Stimulated activated CD4-positive, alpha-beta T cell treated with anti-CD3 and anti-CD28 coated beads, Interleukin-2, amount 100 ng/mL, for 48 hours (primary cell): ENCODE measurements at regions not wholly inside any gene's neighbourhood (a gene's known extent, or its start where the extent isn't known, plus 50 kb on each side); places are given as distances from the start of the nearest gene placed in this dataset.
A peak's percentile ranks its signal among the peaks of the same experiment; 100 is the strongest.

Experiments
- DNase-seq, 2 donors: peaks; one replicate each; pipeline ENCODE4 v3.0.0-alpha.2; 2020

DNA sequence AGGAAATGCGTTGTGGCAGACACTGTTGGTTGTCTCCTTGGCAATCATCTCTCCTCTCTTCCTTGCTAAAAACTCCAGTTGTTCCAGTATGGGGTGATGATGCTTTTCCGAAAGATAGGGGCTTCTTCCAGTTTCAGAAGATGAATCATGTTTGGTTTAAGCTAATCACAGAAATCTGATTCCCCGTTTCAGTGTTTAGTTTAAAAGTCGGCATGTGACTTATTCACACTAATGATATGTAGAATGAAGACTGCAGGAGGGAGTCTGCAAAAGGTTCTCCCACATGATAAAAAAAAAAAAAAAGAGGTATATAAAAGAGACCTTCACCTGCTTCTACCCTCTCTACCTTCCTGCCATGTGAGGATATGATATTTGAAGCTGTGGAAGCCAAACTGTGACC is 239.0 kb upstream of the SIX2 start:
- DNase-seq = no peak

DNA sequence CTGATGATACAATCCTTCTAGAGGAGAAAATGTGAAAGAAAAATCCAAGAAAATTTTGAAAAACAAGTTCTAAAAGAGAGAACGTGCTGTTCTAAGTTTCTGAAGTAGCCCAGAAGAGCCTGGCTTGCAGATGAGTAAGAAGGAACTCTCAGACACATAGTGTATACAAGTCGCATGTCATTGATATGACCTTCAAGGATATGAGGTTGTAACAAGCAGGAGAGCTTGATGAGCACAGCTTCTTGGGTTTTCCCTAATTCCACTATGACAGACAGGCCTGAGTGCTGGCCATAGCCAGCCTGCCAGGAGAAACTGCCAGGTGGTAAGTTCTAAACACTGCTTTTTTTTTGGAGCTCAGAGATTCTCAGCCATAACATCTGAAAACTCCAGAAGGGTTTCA is 235.7 kb upstream of the SIX2 start:
- no peak for DNase-seq

DNA sequence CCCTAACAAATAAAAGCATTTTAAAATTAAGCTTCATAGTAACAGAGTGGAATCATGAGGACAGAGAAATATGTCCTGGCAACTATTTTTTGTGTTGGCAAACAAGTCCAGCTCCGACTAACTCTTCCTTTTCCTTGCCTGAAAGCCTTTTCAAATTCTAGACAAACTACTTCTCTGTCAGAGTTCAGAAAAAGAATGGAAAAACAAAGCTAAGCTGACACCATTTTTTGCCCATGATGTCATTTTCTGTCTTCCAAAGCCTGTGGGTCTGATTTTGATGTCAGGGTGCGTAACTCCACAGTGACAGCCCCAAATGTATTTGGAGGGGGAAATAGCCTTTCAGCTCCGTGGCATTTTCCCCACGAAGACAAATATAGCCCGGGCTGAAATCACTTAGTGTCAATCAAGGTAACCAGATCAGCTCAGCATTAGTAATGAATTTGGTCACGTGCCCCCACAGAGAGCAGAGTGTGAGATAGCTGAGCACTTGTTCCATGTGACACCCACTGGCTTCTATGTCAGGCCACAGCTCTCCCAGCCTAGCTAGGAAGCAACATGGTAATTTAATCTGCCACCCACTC is 233.0 kb upstream of the SIX2 start:
- DNase-seq = no peak

DNA sequence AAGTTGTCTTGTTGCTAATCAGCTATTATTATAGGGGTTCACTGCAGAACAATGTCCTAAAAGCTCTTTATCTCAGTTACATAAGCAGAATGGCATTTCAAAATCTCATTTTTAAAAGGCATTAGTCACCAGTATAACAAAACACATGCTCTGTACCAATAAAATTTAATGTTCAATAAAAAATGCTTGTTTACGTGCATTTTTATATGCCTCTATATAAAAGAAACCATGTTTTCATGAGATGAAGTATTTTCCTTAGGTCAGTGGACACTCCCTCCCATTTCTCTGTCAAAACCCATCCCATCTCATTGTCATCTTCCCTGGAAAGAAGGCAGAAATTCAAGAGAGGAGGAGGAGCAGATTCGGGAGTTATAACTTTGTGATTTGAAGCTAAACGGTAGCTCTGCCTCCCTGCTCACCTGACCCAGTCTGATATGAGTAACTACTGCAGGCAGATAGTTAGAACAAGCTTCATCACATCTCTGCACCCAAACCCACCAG is 231.9 kb upstream of the SIX2 start:
- no peak for DNase-seq

DNA sequence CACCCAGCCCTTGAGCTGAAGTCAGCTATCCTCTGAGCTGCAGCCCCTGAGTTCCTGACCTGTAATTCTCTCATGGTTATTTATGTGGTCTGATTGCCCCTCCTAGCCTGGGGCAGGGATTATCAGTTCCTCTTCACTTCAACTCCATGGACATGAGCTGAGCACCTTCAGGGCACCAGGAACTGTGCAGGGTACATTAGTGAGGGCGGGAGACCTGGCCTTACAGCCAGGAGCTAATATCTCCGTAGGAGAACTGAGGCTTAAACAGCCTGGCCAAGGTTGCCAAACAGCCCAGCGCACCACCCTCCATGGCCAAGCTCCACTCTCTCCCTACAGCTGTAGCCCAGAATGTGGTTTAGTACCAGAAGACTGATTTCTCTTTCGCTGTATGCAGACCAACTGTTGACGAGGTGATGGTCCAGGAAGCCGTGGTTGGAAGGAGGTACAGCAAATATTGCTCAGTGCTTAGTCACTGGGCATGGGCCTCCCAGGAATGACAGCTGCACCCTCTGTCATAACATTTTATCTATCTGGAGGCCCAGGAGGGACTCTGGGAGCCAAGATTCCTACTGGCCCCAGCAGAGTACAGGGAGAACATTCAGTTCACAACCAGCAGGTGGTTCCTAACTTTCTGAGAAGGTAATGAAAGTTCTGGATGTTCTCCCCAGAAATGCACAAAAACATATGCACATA is 228.7 kb upstream of the SIX2 start:
- peak in 1 of 2 donors; percentile 5 for DNase-seq

DNA sequence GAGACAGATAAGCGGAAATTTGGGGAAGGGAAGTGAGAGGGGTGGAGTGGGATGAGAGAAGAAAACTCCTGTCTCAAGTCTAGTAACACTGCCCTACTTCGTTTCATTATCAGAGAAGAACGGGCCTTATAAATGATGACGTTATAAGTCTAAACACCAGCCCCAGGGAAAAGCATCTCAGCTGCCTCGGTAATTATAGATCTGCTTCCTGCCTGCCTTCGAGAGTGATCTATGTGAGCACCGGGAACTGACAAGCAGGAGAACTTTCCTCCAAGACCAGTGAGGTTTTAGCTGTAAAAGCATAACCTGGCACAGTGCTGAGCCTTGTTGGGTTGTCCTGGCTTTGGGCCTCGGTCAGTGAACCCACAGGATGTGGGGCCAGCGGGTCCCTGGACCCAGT is 227.9 kb upstream of the SIX2 start:
- DNase-seq = no peak

DNA sequence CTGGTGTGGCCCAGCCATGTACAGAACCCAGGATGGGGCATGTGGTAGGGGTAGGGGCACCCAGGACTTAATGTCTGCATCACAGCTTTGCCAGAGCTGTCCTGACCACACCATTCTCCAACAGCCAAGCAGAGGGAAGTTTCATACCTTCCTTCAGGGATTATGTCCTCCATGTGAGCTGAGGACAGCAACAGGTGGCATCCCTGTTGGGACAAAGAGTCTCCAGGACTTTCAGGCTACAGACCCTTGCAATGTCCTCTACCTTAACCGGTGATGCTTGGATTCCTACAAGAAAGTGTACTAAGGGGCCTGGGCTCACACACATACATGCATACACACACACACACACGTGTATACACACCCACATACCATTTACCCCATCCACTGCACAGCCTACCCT is 227.0 kb upstream of the SIX2 start:
- no peak for DNase-seq

DNA sequence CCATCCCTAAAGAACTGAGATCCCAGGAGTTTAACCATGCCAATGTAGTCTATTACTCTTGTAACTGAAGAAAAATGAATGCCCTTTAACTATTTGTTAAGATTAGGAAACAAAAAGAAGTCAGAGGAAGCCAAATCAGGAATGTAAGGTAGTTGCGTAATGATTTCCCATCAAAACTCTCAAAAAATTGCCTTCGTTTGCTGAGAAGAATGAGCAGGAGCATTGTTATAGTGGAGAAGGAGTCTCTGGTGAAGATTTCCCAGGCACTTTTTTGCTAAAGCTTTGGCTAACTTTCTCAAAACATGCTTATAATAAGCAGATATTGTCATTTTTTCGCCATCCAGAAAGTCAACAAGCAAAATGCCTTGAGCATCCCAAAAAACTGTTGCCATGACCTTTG is 224.0 kb upstream of the SIX2 start:
- no peak for DNase-seq

DNA sequence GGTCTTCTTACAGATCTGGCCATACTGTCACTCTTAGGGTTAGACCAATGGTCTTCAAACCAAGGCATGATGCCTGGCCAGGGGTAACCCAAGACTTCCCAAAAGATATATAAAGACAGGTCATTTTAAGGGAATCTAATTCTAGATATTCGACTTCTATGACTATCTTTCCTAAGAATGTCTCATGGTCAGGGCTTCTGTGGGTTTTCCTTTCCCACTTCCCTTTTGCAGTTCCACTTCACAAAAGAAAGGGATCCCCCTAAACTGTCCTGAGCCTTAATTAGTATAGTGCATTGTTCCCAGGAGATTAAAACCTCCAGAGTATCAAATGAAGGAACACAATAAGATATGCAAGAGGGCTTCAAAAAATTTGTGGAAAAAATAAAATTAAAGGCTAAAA is 223.6 kb upstream of the SIX2 start:
- DNase-seq = no peak

DNA sequence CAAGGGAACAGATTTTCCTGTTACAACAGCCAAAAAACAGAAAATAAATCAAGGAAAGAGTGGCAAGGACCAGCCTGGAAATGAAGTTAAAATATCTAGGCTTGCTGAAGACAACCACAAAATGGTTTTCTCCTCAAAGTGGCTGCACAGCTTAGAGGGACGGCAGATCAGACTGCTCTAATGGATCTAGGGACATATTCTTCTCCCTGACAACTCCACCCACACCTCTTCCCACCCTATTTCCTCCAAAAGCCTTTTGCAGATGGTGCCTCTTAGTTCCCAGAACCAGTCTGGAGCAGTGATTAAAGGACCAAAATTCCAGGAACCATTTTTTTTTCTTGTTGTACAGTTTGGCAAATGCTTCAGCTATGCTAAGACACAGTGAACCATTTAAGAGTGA is 220.2 kb upstream of the SIX2 start:
- no peak for DNase-seq

DNA sequence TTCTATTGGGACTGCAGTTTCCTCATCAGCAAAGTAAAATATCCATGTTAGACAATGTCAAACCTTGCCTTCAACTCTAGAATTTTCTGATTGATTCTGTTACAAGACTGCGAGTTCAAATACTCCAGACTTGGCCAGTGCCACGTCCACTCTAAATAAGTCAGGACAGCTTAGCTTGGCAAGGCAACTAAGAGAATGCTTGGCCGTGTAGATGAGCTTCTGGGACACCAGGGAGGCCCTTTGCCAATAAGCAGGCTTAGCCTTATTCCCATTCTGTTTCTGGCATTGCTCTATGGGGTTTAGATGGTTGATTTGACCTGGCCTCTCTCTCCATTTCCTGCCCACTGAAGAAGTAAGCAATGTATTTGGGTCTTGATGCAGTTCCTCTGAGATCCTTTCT is 218.1 kb upstream of the SIX2 start:
- DNase-seq = no peak

DNA sequence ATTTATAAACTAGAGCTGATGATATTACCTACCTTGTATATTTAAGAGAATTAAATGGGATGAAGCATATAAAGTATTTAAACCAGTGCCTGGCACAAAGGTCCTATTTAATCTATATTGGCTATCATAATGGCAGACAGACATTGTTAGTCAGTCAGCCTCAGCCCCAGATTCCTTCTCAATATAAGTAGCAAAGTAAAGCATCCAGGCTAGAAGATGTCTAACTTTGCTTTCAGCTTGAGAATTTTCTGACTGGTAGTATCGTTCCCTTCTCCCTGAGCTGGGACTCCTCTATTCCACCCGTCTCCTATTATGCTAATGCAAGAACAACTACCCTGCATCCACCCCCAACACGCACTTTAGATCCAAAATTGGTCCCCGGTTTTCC is 215.7 kb upstream of the SIX2 start:
- no peak for DNase-seq

DNA sequence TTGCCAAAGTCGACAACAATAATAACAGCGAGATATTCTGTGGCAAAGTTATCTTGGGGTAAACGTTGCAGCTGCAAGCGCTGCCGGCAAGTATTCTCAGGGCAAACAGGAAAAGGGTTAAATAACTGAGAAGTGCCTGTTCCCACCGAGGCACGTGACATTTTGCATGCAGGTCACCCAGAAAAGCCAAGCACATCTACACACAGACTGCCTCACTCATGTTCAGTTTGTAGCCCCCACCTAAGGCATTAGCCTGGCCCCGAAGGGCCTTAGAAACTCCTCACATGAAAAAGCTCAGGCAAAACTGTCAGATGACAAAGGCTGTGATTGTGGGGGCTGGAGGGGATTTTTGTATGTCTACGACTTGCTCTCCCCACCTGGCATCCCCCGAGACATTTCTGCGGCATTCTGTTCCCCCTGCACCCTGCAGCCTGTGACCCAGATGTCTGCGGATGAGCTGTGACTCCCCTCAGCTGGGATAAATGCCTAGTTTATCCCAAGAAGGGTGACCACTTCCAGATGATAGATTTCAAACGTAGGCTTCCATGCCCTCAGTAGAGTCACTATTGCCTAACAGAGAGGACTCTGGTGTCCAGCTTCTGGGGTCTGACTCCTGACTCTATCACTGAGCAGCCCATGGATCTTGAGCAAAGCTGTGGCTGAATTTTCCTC is 215.2 kb upstream of the SIX2 start:
- DNase-seq = no peak

DNA sequence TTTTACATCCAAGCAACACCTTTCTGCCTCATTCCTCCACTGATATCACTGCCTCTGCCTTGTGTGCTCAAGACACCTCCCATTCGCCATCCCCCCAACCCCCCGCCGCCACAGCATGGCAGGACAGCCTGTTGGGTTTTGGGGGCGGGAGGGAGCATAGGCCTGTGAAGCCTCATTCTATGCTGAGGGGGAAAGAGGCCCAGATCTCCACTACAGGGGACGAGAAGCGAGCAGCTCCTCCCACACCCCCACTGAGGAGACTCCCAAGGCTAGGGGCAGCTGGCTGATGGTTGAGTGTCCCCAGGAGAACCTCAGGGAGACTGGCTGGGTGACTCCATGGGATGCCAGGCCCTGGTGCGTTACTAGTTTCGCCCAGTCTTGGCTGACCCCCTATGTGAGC is 214.3 kb upstream of the SIX2 start:
- DNase-seq = no peak

DNA sequence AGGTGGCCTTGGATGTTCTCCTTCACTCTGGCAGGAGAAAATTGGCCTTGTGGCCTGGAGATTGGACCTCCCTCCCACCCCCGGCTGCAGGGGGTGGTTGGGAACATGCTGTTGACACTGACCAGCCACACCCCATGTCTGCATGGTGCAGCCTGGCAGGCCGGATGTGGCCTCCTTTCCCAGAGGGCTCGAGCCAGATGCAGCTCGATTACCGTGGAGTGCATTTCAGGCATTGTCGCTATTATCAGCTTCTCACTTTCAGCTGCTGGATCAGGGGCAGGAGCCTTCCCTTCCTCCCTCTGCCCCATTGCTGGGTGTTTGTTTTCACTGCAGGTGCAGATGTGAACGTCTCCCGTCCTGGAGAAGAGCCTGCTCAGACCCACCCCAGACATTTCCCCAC is 211.0 kb upstream of the SIX2 start:
- no peak for DNase-seq

DNA sequence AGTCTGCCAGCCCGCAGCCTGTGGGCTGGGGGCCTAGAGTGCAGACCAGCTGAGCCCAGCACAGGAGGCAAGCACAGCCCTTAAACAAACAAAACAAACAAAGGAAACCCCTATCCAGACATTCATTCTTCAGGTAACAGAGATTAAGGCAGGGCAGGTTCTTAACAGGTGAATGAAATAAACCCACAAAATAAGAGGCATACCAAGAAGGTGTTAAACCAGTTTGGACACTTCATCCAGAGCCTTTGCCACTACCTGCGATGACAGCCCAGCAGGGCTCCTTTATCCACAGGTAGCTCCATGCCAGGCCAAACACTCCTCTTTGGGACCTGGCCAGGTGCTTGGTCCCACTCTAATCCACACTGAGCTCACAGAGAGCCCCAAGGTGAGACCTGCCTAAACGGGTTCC is 209.7 kb upstream of the SIX2 start:
- no peak for DNase-seq

DNA sequence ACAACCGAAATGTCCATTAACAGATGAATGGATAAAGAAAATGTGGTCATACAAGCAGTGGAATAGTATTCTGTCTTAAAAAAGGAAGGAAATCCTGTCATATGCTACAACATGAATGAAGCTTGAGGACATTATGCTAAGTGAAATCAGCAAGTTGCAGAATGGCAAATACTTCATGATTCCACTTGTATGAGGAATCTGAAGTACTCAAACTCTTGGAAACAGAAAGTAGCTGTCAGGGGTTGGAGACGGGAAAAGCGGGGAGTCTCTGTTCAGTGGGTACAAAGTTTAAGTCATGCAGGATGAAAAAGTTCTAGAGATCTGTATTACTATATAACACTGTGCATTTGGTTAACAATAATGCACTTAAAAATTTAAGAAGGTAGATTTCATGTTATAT is 209.0 kb upstream of the SIX2 start:
- no peak for DNase-seq

DNA sequence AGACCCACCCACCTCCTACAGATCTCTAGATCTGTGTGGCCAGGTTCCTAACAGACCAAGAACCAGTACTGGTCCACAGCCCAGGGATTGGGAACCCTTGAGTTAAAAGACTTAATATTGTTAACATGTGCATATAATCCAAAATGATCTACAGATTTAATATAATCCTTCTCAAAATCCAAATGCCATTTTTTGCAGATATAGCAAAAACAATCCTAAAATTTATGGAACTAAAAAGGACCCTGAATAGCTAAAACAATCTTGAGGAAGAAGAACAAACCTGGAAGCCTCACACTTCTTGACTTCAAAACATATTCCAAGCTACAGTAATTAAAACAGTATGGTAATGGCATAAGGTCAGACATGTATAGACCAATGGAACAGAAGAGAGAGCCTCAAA is 206.9 kb upstream of the SIX2 start:
- no peak for DNase-seq

DNA sequence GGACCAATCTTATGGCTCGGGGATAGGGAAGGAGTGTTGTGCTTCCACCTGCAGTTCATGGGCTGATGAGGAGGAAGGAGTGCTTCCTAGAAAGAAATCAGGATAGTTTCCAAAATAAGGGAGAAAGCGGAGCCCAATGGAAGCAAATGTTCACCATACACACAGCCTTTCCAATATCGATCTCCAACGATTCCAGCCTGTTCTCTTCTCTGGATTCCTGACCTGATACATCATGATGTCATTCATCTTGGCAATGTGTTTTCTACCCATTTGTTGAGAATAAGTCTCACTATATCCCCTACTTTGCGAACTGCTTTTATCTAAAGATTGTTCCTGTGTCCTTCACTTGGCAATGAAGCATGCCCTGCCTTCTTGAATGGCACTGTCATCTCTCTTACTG is 205.3 kb upstream of the SIX2 start:
- no peak for DNase-seq

DNA sequence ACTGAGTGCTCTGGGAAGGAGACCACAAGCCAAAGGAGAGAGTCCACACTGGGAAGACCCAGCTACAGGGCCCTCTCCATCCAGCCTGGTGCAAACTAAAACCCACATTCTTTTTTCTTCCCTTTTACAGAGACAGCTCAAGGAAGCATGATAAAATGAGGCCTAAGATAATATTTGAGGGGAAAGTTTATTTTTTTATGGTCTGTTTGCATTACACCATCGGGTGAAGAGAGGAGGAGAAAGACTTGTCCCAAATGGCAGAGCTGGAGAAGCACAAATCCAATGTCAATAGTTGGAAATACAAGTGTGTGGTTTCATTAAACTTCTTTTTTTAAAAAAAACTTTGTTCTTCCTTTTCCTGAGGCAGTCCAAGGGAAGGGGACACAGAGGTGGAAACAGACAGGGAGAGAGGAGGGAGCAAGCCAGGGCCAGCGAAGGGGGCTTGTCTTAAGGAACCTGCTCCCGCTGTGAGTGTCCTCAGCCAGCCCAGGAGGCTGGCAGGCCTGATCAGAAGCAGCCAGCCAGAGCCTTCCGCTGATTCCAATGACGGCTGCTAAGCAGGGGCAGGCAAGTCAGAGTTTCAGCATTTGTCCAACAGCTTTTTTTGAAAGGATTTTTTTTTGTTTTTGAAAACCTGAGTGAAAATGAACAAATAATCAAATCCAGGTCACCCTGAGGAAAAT is 203.8 kb upstream of the SIX2 start:
- no peak for DNase-seq

DNA sequence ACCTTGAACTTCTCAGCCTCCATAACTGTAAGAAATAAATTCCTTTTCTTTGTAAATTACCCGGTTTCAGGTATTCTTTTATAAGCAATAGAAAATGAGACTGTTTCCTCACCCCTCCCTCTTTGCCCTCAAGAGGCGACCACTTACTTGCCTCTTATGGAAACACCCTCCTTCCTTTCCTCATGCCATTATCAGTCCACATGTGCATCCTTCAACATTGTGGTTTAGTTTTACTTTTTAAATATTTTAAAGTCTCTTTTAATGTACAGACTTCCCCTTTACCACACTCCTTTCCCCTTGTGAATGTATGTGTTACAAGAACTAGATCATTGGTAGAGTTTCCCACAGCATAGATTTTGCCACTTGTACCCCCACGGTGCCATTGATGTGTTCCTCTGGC is 202.4 kb upstream of the SIX2 start:
- no peak for DNase-seq

DNA sequence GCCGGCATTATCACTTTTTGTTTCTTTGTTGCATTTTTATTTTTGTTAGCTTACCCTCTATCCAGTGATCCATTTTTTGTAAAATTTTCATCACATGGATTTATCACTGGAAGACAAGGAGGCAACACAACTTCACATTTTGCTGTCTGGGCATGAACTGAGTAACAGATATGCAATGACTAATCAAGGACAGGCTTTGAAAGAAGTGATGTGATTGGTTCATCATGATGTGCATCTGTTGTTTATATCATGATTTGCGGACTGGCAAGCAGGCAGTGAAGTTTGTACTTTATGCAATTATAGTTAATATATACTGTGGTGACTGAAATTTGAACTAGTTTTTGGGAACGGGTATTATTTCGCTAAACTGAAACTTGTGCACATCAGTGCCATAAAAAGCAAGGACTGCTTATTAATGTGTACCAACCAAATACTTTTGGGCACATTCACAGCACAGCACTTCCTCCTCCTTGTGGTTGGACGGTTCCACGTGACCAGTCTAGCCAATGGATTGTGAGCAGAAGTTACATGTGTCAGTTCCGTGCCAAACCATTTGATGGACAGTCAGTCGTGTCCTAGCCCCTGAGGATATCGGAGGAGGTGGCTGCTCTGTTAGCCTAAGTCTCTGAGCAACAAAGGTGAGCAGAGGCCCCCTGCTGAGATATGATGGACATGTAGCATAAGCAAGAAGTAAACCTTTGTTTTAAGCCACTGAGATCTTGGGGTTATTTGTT is 201.4 kb upstream of the SIX2 start:
- no peak for DNase-seq

DNA sequence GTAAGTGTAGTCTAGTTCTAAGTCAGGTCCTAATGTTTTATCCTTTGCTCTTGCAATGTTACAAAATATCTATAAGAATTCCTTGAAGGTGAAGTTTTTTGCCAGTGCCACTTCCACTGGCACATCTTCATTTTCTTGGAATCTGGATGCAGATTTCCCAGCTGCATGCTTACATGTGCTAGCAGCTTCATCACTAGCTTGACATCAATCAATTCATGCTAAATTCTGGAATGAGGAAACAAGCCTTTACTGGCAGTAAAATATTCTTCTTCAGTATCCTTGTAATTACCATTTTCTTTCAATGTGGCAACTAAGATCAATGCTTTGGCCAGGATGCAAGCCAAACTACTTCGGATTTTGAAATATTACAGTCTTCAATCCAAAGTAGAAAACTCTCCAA is 200.6 kb upstream of the SIX2 start:
- no peak for DNase-seq
